ENCODE measurements at regions not wholly inside any gene's neighbourhood (a gene's known extent, or its start where the extent isn't known, plus 50 kb on each side); places are given as distances from the start of the nearest gene placed in this dataset.

DNA sequence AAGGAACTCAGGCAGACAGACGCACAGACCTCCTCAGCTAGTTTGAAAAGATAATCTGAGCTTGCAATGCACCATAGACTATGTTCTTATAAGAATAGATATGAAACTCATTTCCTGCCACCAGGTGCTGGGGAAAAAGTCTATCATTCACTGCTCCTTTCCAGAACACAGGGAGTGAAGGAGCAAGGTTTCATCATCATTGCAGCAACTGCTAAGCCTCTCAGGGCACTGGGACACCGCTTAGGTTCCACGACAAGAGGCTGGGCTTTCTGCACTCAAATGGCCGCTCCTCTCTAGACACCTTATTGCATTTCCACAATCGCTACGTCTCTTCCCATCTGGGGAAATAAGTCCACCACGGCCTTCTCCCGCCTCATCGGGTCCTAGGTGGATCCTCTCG is 418.5 kb upstream of the JARID2 start (continued):
- TF ChIP-seq MYC (IDR thresholded peaks at IDR 0.05; ENCODE audit: insufficient read depth, insufficient read length, insufficient replicate concordance, low read length, severe bottlenecking) = no peak
- TF ChIP-seq, protein P1, sequence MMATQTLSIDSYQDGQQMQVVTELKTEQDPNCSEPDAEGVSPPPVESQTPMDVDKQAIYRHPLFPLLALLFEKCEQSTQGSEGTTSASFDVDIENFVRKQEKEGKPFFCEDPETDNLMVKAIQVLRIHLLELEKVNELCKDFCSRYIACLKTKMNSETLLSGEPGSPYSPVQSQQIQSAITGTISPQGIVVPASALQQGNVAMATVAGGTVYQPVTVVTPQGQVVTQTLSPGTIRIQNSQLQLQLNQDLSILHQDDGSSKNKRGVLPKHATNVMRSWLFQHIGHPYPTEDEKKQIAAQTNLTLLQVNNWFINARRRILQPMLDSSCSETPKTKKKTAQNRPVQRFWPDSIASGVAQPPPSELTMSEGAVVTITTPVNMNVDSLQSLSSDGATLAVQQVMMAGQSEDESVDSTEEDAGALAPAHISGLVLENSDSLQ (IDR thresholded peaks at IDR 0.05) = no peak

DNA sequence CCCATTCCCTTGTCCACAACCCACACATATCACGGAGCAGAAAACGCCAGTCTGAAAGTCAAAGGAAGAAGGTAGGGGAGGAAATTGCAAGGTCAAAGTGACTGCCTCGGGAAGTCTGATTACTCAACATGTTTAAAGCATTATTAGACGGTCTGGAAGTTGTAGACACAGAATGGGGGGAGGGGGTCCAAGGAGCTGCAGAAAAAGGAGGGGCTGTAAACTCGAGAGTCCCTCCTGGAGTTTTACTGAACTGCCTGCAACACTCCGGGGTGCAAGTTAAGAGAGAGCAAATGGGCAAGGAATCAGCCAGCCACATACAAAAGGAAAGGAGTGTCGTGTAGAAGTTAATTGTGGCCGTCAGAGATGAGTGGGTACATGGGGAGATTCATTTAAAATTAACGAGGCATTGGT is 417.7 kb upstream of the JARID2 start:
- CTCF ChIA-PET = no interaction called here
- no peaks in the 10 kb centered on the region for H3K36me3 ChIP-seq (ENCODE audit: control insufficient read depth in 2 of 2, insufficient read depth in 2 of 2, low read length in 1 of 2)
- POLR2A ChIA-PET = no interaction called here
- no peak for DNase-seq (ENCODE audit: low read depth, low spot score)
- no peaks in the 10 kb centered on the region for H3K4me1 ChIP-seq (ENCODE audit: control insufficient read depth, insufficient read depth, low read length)
- WGBS (ENCODE audit: insufficient coverage, insufficient replicate concordance, low lambda C conversion rate, missing lambda C conversion rate) = 35% methylated on average over 9 of the region's 9 CpGs
- H3K9ac ChIP-seq (ENCODE audit: control insufficient read depth, insufficient read depth, low read length) = no peak overlapping the region
- intact Hi-C loops (cut with micrococcal nuclease; ENCODE audit: unreplicated experiment) (no loop called here), in situ Hi-C loops (cut with MboI) (no loop called here)
- H3K79me2 ChIP-seq (ENCODE audit: control insufficient read depth, insufficient read depth, low read length) = no peaks in the 10 kb centered on the region
- no peaks in the 10 kb centered on the region; a peak in 1 of 4 replicates for H3K27me3 ChIP-seq (replicated peaks in 1 of 2; ENCODE audit: control insufficient read depth in 2 of 2, insufficient read depth in 2 of 2, low read length in 1 of 2)
- H2AFZ ChIP-seq (ENCODE audit: control insufficient read depth, low read depth, low read length) = no peak overlapping the region
- no peak overlapping the region for H3K27ac ChIP-seq (ENCODE audit: control insufficient read depth, insufficient read depth)
- RAD21 ChIA-PET (ENCODE audit: unreplicated experiment) = no interaction called here
- H4K20me1 ChIP-seq (ENCODE audit: control insufficient read depth, insufficient read depth) = no peaks in the 10 kb centered on the region
- no peak for ATAC-seq
- no peak overlapping the region for H3K4me2 ChIP-seq (ENCODE audit: control insufficient read depth, insufficient read depth)
- no peak for FAIRE-seq
- no peak for TF ChIP-seq MEF2A (IDR thresholded peaks at IDR 0.05; ENCODE audit: insufficient read depth, low read depth, low read length)
- TF ChIP-seq USF2 (IDR thresholded peaks at IDR 0.05; ENCODE audit: borderline replicate concordance, low read depth, low read length) = no peak
- TF ChIP-seq SIN3A (IDR thresholded peaks at IDR 0.05; ENCODE audit: low read depth, low read length) = no peak
- TF ChIP-seq GATAD2B (conservative IDR thresholded peaks at IDR 0.05; ENCODE audit: low read depth) = no peak
- no peak overlapping the region for H3K4me3 ChIP-seq
- H3K9me3 ChIP-seq (replicated peaks; ENCODE audit: control insufficient read depth, insufficient read depth, low read length) = no peaks in the 10 kb centered on the region
- SMC1A ChIA-PET (ENCODE audit: uncharacterized antibody, unreplicated experiment) = no interaction called here
- no TSS peak for BruUV-seq (replicated peaks)

Data from GM12878 (cell line).